ENCODE measurements at regions not wholly inside any gene's neighbourhood (a gene's known extent, or its start where the extent isn't known, plus 50 kb on each side); places are given as distances from the start of the nearest gene placed in this dataset.
"Not testable (repeated sequence)": the region's sequence is repeated elsewhere in the genome, so short reads cannot be mapped to it uniquely, and the experiment has no call there.

GRCh38 chr4:135492439-135492838 is 1290.8 kb upstream of the PABPC4L start:
- no peaks in the 10 kb centered on the region for H3K36me3 ChIP-seq (ENCODE audit: control insufficient read depth in 4 of 4, insufficient read depth in 4 of 4, low read length in 4 of 4)
- no peak for TF ChIP-seq CTCF (IDR thresholded peaks at IDR 0.05; ENCODE audit: control extremely low read depth, extremely low read depth)
- 81% methylated on average over 2 of the region's 2 CpGs for WGBS, 2 donors
- no peak overlapping the region for H3K4me3 ChIP-seq
- DNase-seq (no peak), ATAC-seq (ENCODE audit: insufficient read depth, low FRiP score) (no peak)
- no peaks in the 10 kb centered on the region for H3K4me1 ChIP-seq (ENCODE audit: control insufficient read depth in 5 of 5, insufficient read depth in 5 of 5, low read length in 5 of 5)
- H3K27me3 ChIP-seq (ENCODE audit: control insufficient read depth in 3 of 3, insufficient read depth in 3 of 3, low read length in 2 of 3), result no peaks in the 10 kb centered on the region
- no peak overlapping the region for H3K9ac ChIP-seq (ENCODE audit: insufficient read depth in 1 of 2, low read length in 2 of 2)
- H3K9me3 ChIP-seq (ENCODE audit: control insufficient read depth in 4 of 4, insufficient read depth in 3 of 4, low read length in 3 of 4), result no peaks in the 10 kb centered on the region
- H3K27ac ChIP-seq (ENCODE audit: low read depth in 1 of 2, low read length in 1 of 2), result no peak overlapping the region

- WGBS, 2 donors, result 83 to 89% methylated on average over 4 of the region's 4 CpGs
- Histone ChIP-seq H3K36me3 (ENCODE audit: control insufficient read depth in 4 of 4, insufficient read depth in 4 of 4, low read length in 4 of 4) (no peaks in the 10 kb centered on the region), H3K9me3 (ENCODE audit: control insufficient read depth in 4 of 4, insufficient read depth in 3 of 4, low read length in 3 of 4) (no peaks in the 10 kb centered on the region), H3K27me3 (ENCODE audit: control insufficient read depth in 3 of 3, insufficient read depth in 3 of 3, low read length in 2 of 3) (no peaks in the 10 kb centered on the region), H3K9ac (ENCODE audit: insufficient read depth in 1 of 2, low read length in 2 of 2) (no peak overlapping the region), H3K4me3 (no peak overlapping the region), H3K27ac (ENCODE audit: low read depth in 1 of 2, low read length in 1 of 2) (no peak overlapping the region), H3K4me1 (ENCODE audit: control insufficient read depth in 5 of 5, insufficient read depth in 5 of 5, low read length in 5 of 5) (no peaks in the 10 kb centered on the region)
- DNase-seq (no peak), ATAC-seq (ENCODE audit: insufficient read depth, low FRiP score) (no peak)
- no peak for TF ChIP-seq CTCF (IDR thresholded peaks at IDR 0.05; ENCODE audit: control extremely low read depth, extremely low read depth)
These were observed 1283.8 kb upstream of the PABPC4L start for GRCh38 chr4:135485371-135485770.

- Histone ChIP-seq H3K36me3 (ENCODE audit: control insufficient read depth in 4 of 4, insufficient read depth in 4 of 4, low read length in 4 of 4) (no peaks in the 10 kb centered on the region), H3K27me3 (ENCODE audit: control insufficient read depth in 3 of 3, insufficient read depth in 3 of 3, low read length in 2 of 3) (no peaks in the 10 kb centered on the region), H3K9ac (ENCODE audit: insufficient read depth in 1 of 2, low read length in 2 of 2) (no peak overlapping the region), H3K27ac (ENCODE audit: low read depth in 1 of 2, low read length in 1 of 2) (no peak overlapping the region), H3K9me3 (ENCODE audit: control insufficient read depth in 4 of 4, insufficient read depth in 3 of 4, low read length in 3 of 4) (peaks cover 0 to 3% (median 0%) of the 10 kb centered on the region in 4 donors), H3K4me3 (no peak overlapping the region), H3K4me1 (ENCODE audit: control insufficient read depth in 5 of 5, insufficient read depth in 5 of 5, low read length in 5 of 5) (no peaks in the 10 kb centered on the region)
- ATAC-seq (ENCODE audit: insufficient read depth, low FRiP score) (no peak), DNase-seq (no peak)
- TF ChIP-seq CTCF (IDR thresholded peaks at IDR 0.05; ENCODE audit: control extremely low read depth, extremely low read depth), result no peak
- 78 to 91% methylated on average over 2 of the region's 2 CpGs for WGBS, 2 donors
These were observed 1274.7 kb upstream of the PABPC4L start for GRCh38 chr4:135476272-135476671.

GRCh38 chr4:135464311-135464710 is 1262.7 kb upstream of the PABPC4L start:
- WGBS, 2 donors, result 77 to 79% methylated on average over 7 of the region's 7 CpGs
- Histone ChIP-seq H3K9me3 (ENCODE audit: control insufficient read depth in 4 of 4, insufficient read depth in 3 of 4, low read length in 3 of 4) (no peaks in the 10 kb centered on the region), H3K36me3 (ENCODE audit: control insufficient read depth in 4 of 4, insufficient read depth in 4 of 4, low read length in 4 of 4) (no peaks in the 10 kb centered on the region), H3K9ac (ENCODE audit: insufficient read depth in 1 of 2, low read length in 2 of 2) (no peak overlapping the region), H3K4me1 (ENCODE audit: control insufficient read depth in 5 of 5, insufficient read depth in 5 of 5, low read length in 5 of 5) (peaks cover 0 to 5% (median 0%) of the 10 kb centered on the region in 5 donors), H3K27ac (ENCODE audit: low read depth in 1 of 2, low read length in 1 of 2) (no peak overlapping the region), H3K4me3 (no peak overlapping the region), H3K27me3 (ENCODE audit: control insufficient read depth in 3 of 3, insufficient read depth in 3 of 3, low read length in 2 of 3) (no peaks in the 10 kb centered on the region)
- ATAC-seq (ENCODE audit: insufficient read depth, low FRiP score) (no peak), DNase-seq (no peak)
- TF ChIP-seq CTCF (IDR thresholded peaks at IDR 0.05; ENCODE audit: control extremely low read depth, extremely low read depth), result no peak

GRCh38 chr4:135447598-135447997 is 1246.0 kb upstream of the PABPC4L start:
- not testable (repeated sequence) for H3K27ac ChIP-seq (ENCODE audit: low read depth in 1 of 2, low read length in 1 of 2); H3K36me3 ChIP-seq (ENCODE audit: control insufficient read depth in 4 of 4, insufficient read depth in 4 of 4, low read length in 4 of 4); DNase-seq; H3K4me3 ChIP-seq; H3K9me3 ChIP-seq (ENCODE audit: control insufficient read depth in 4 of 4, insufficient read depth in 3 of 4, low read length in 3 of 4); H3K9ac ChIP-seq (ENCODE audit: insufficient read depth in 1 of 2, low read length in 2 of 2); H3K4me1 ChIP-seq (ENCODE audit: control insufficient read depth in 5 of 5, insufficient read depth in 5 of 5, low read length in 5 of 5); ATAC-seq (ENCODE audit: insufficient read depth, low FRiP score); H3K27me3 ChIP-seq (ENCODE audit: control insufficient read depth in 3 of 3, insufficient read depth in 3 of 3, low read length in 2 of 3)
- 96 to 97% methylated on average over 12 to 22 of the region's 22 CpGs for WGBS, 2 donors
